NCI-H146 treated with DMSO at 0.1 percent for 48 hours (cell line): ENCODE measurements at regions not wholly inside any gene's neighbourhood (a gene's known extent, or its start where the extent isn't known, plus 50 kb on each side); places are given as distances from the start of the nearest gene placed in this dataset.

Experiments used
- DNase-seq: peaks from one replicate; lab custom pipeline; 2025; ENCODE audit not compliant: unreplicated experiment; lab: John Stamatoyannopoulos, UW

- no peak for DNase-seq
These were observed 503.2 kb downstream of the PIK3C3 start for GRCh38 chr18:42458226-42458625.

GRCh38 chr18:42459873-42460272 is 504.8 kb downstream of the PIK3C3 start:
- no peak for DNase-seq

- DNase-seq, result no peak
These were observed 516.9 kb downstream of the PIK3C3 start for GRCh38 chr18:42471885-42472284.

GRCh38 chr18:42473611-42474010 is 518.6 kb downstream of the PIK3C3 start:
- DNase-seq, result no peak

GRCh38 chr18:42474577-42474976 is 519.5 kb downstream of the PIK3C3 start:
- no peak for DNase-seq

GRCh38 chr18:42475157-42475556 is 520.1 kb downstream of the PIK3C3 start:
- no peak for DNase-seq

- DNase-seq, result no peak
These were observed 522.2 kb downstream of the PIK3C3 start for GRCh38 chr18:42477267-42477666.

GRCh38 chr18:42480441-42480840 is 525.4 kb downstream of the PIK3C3 start:
- peak; percentile 99 for DNase-seq

GRCh38 chr18:42484648-42485047 is 529.6 kb downstream of the PIK3C3 start:
- no peak for DNase-seq

- no peak for DNase-seq
These were observed 531.2 kb downstream of the PIK3C3 start for GRCh38 chr18:42486271-42486670.

GRCh38 chr18:42508683-42509296 is 553.8 kb downstream of the PIK3C3 start:
- peak; percentile 99 for DNase-seq

GRCh38 chr18:42509750-42510415 is 554.8 kb downstream of the PIK3C3 start:
- DNase-seq, result no peak

- no peak for DNase-seq
These were observed 555.5 kb downstream of the PIK3C3 start for GRCh38 chr18:42510540-42510939.

GRCh38 chr18:42513441-42513840 is 558.4 kb downstream of the PIK3C3 start:
- DNase-seq, result no peak

- DNase-seq, result no peak
These were observed 559.5 kb downstream of the PIK3C3 start for GRCh38 chr18:42514512-42514911.

GRCh38 chr18:42517896-42518295 is 562.9 kb downstream of the PIK3C3 start:
- no peak for DNase-seq

- peak; percentile 30 for DNase-seq
These were observed 563.3 kb downstream of the PIK3C3 start for GRCh38 chr18:42518331-42518730.

- DNase-seq, result no peak
These were observed 565.1 kb downstream of the PIK3C3 start for GRCh38 chr18:42520138-42520537.

GRCh38 chr18:42525905-42526304 is 570.9 kb downstream of the PIK3C3 start:
- DNase-seq, result peak; percentile 81

- DNase-seq, result no peak
These were observed 572.7 kb downstream of the PIK3C3 start for GRCh38 chr18:42527766-42528165.

GRCh38 chr18:42530276-42530675 is 575.2 kb downstream of the PIK3C3 start:
- DNase-seq, result peak; percentile 51

GRCh38 chr18:42532119-42532518 is 577.1 kb downstream of the PIK3C3 start:
- no peak for DNase-seq
